Coronary artery (tissue), 2 donors: ENCODE measurements at regions not wholly inside any gene's neighbourhood (a gene's known extent, or its start where the extent isn't known, plus 50 kb on each side); places are given as distances from the start of the nearest gene placed in this dataset.
"Not testable (repeated sequence)": the region's sequence is repeated elsewhere in the genome, so short reads cannot be mapped to it uniquely, and the experiment has no call there.

ENCODE experiments used
- DNase-seq: peaks from one replicate; pipeline ENCODE4 v3.0.0-alpha.2; 2017; ENCODE audit warnings: low spot score
- H3K27ac ChIP-seq, 2 donors: fragments of 200-600 bp; sonication (generic); one replicate each; pipeline ENCODE4 v1.5.1; 2016 to 2019
- H3K4me3 ChIP-seq: fragments of 200-600 bp; sonication (generic); 2 replicates; pipeline ENCODE4 v1.5.1; 2016; ENCODE audit warnings: mild to moderate bottlenecking, moderate library complexity
- CTCF ChIP-seq: fragments of 200-600 bp; sonication (generic); IDR thresholded peaks from one replicate; pipeline ENCODE4 v1.5.1; 2019; ENCODE audit warnings: antibody characterized with exemption

GRCh38 chr13:111584101-111584672, 263.7 kb downstream of the TEX29 start:
- Histone ChIP-seq H3K4me3 (no peak overlapping the region), H3K27ac (no peak overlapping the region)
- DNase-seq = no peak
- TF ChIP-seq CTCF = no peak

GRCh38 chr13:111584870-111585269, 264.4 kb downstream of the TEX29 start:
- Histone ChIP-seq H3K27ac (no peak overlapping the region), H3K4me3 (no peak overlapping the region)
- no peak for DNase-seq
- TF ChIP-seq CTCF = no peak

- Histone ChIP-seq H3K4me3 (no peak overlapping the region), H3K27ac (no peak overlapping the region)
- no peak for TF ChIP-seq CTCF
- DNase-seq = no peak
Measured at GRCh38 chr13:111586291-111586690, 265.8 kb downstream of the TEX29 start.

- DNase-seq = no peak
- H3K27ac ChIP-seq = no peak overlapping the region
- no peak overlapping the region for H3K4me3 ChIP-seq
- no peak for TF ChIP-seq CTCF
Measured at GRCh38 chr13:111587249-111587648, 266.8 kb downstream of the TEX29 start.

- no peak for DNase-seq
- TF ChIP-seq CTCF = no peak
Measured at GRCh38 chr13:111589321-111589720, 268.9 kb downstream of the TEX29 start.

GRCh38 chr13:111589992-111590391, 269.6 kb downstream of the TEX29 start:
- H3K27ac ChIP-seq = no peak overlapping the region
- H3K4me3 ChIP-seq = no peak overlapping the region
- no peak for TF ChIP-seq CTCF
- DNase-seq = no peak

More at GRCh38 chr13:111589321-111589720, 268.9 kb downstream of the TEX29 start:
- Histone ChIP-seq H3K27ac (no peak overlapping the region), H3K4me3 (no peak overlapping the region)

- no peak overlapping the region for H3K27ac ChIP-seq
- DNase-seq = no peak
- no peak for TF ChIP-seq CTCF
Measured at GRCh38 chr13:111590796-111591195, 270.4 kb downstream of the TEX29 start.

GRCh38 chr13:111593490-111593889, 273.0 kb downstream of the TEX29 start:
- not testable (repeated sequence) for DNase-seq, H3K4me3 ChIP-seq, H3K27ac ChIP-seq

More at GRCh38 chr13:111590796-111591195, 270.4 kb downstream of the TEX29 start:
- no peak overlapping the region for H3K4me3 ChIP-seq
